Activated CD4-positive, alpha-beta T cell treated with anti-CD3 and anti-CD28 coated beads, Interleukin-2, amount 50 U/mL, for 24 hours (primary cell): ENCODE measurements at regions not wholly inside any gene's neighbourhood (a gene's known extent, or its start where the extent isn't known, plus 50 kb on each side); places are given as distances from the start of the nearest gene placed in this dataset.
"Not testable (repeated sequence)": the region's sequence is repeated elsewhere in the genome, so short reads cannot be mapped to it uniquely, and the experiment has no call there.

ENCODE experiments used
- DNase-seq, 2 donors: peaks; one replicate each; pipeline ENCODE4 v3.0.0-alpha.2; 2020; ENCODE audit warnings: low read depth in 1 of 2, low spot score in 1 of 2

DNA sequence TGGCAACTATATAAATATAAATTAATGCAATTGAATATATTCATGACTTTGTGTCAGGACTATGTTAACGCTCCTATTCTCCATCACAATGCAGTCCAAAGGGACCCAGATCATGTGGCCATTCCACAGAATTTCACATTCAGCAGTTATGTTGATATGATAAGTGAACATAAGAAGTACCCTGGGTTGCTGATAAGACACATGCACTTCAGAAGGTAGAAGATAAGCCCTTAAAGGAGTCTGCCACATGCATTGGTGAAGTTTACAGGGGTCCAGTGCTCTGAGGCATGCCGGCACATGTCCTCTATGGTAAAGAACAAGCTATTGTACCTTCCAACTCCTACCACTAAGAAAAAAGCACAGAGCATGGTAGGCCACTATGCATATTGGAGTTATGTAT lies 76.4 kb downstream of the PHAX start:
- DNase-seq: no peak

DNA sequence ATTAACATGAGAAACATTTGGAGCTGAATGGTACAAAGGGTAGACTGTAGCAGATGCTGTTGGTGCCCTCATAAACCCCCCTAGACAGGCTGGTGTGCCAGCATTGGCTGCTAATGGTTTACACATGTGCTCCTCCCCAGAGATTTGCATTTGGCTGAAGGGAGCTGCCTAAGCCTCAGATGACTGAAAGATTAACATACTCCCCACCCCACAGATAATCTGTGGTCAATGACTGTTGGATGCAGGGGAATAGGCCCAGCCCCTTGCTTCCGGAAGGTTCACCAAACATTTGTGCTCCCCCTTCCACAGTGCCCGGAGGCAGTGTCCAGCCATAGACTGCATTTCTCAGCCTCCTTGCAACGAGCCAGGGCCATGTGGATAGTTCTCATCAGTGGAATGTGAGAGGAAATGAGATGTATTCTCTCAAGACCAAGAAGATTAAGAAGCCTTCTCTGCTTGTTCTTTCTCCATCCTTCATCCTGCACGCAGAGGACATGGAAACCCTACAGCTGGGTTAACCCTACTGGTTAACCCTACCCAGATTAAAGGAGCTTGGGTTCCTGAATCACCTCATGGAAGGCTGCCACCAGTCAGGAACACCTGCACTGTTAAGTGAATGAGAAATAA lies 79.6 kb downstream of the PHAX start:
- DNase-seq: no peak

DNA sequence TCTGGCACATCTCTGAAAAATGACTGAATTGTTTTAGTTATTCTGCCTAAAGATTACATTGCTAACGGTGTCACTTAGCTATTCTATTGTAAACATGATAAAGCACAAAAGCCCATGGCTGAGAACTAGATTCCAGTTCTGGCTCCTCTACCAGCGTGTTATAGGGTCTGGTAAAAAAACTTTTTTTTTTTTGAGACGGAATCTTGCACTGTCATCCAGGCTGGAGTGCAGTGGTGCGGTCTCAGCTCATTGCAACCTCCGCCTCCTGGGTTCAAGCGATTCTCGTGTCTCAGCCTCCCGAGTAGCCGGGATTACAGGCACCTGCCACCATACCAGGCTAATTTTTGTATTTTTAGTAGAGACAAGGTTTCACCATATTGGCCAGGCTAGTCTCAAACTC lies 80.6 kb downstream of the PHAX start:
- not testable (repeated sequence) for DNase-seq

- no peak for DNase-seq
Measured at GRCh38 chr5:126681970-126682369, 81.2 kb downstream of the PHAX start.

GRCh38 chr5:126682856-126683255 lies 82.1 kb downstream of the PHAX start:
- no peak for DNase-seq

GRCh38 chr5:126683912-126684311 lies 83.2 kb downstream of the PHAX start:
- no peak for DNase-seq

- peak; percentile 18 to 52 for DNase-seq
Measured at GRCh38 chr5:126684656-126685442, 84.1 kb downstream of the PHAX start.

DNA sequence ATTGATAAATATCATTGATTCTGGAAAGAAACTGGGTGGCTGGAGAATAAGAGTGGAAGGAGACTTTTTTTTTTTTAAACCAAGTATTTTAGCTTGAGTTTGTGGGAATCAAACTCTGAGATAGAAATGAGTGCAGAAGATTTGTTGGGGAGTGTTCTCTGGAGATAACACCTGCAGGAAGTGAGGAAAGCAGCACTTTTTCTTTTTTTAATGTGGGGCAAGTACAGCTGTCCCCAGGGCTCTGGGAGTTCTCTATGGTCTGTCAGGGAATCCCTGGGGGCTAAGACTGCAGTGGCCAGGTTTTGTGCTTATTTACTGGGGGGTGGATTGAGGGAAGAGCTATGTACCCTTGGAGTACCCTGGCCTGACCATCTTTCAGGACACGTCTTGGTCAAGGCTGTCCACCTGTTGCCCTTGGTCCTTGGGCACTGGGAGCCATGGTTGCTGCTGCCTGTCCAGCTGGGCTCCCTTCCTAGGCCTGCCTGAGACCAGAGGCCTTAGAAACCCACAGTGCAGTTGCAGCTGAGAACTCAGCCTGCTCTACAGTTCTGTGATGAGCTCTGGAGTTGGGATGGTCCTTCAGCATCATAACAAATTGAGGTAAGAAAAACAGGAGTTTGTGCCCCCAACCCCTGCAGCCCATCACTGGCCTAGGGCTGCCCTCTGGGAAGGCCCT lies 85.8 kb downstream of the PHAX start:
- no peak for DNase-seq

- DNase-seq: no peak
Measured at GRCh38 chr5:126692971-126693370, 84.0 kb upstream of the LMNB1 start.

GRCh38 chr5:126693806-126694205 lies 83.1 kb upstream of the LMNB1 start:
- no peak for DNase-seq

DNA sequence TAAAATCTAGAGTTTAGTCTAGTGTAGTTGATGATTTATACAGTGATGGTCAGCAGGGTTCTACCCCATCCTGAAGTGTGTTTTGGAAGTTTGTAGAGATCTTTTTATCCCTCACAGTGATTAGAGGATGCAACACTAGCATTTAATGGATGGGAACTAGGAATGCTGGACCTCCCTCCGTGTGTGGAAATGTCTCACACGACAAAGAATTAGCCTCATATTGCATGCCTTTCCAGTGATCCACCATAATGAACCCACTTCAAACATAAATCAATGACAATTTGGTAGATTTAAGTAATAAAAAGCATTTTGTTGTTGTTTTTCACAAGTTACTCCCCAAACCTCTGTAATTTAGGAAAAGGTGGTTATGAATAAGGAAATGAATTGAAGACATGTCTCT lies 82.5 kb upstream of the LMNB1 start:
- no peak for DNase-seq

DNA sequence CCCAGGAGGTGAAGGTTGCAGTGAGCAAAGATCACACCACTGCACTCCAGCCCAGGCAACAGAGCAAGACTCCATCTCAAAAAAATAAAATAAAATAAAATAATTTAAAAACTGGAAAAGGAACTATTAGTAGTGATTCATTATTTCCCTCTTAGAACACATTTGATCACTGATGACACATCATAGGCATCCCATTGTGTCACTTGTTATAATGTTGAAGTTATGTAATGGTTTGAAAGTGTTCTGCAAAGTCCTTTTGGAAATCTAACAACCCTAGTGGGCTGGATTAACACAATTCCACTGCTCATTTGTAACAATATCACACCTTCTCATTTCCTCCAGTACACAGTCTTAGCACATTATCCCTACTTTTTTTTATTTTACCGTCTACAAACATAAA lies 81.8 kb upstream of the LMNB1 start:
- no peak for DNase-seq

DNA sequence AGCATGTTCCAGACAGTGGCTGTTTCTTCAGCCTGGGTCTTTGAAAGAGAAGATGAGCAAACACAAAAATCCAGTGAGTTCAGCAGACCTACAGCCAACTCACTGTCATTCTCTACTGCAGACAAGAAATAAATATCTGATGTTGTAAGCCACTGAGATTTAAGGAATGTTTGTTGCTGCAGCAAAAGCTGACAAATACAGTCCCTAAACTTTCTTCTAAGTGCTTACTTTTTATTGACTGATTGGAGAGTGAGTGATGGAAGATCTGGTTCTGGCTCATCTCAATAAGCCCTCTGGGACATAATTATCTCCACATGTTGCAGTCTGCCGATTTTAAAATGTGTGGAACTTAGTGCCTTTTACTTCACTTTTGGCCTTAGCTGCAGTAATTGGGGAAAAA lies 69.9 kb upstream of the LMNB1 start:
- no peak for DNase-seq

GRCh38 chr5:126715765-126716164 lies 61.2 kb upstream of the LMNB1 start:
- no peak for DNase-seq

DNA sequence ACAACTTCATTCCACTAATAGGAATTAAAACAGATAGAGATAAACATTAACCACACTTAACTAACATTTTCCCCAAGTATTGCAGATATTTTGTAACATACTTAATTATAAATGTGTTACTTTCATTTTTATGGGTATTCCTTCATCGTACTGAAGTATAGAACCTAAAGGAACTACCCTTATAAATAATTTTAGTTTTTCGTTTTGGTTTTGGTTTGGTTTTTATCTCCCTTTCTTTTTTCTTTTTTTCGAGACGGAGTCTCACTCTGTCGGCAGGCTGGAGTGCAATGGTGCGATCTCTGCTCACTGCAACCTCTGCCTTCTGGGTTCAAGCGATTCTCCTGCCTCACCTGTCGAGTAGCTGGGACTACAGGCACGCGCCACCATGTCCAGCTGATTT lies 60.1 kb upstream of the LMNB1 start:
- DNase-seq: no peak

- DNase-seq: no peak
Measured at GRCh38 chr5:126718236-126718868, 58.6 kb upstream of the LMNB1 start.

- DNase-seq: no peak
Measured at GRCh38 chr5:126720369-126720768, 56.6 kb upstream of the LMNB1 start.

DNA sequence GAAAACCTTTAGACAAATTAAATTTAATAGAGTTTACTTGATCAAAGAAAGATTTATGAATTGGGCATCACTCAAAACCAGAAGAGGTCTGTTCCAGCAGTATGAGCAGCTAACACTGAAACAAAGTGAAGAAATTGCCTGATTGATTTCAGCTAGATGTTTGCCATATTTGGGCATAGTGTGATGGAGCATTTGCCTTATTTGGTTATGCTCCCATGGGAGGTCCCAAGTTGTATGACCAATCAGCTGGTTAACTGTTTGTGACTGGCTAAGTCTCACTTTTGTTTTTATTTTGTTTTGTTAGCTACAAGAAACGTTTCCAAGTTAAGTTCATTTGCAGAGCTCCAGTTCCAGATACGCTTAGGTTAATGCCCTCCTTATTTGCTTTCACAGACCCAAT lies 53.3 kb upstream of the LMNB1 start:
- no peak for DNase-seq
